CD4-positive, alpha-beta T cell treated with Interleukin-1 beta for 1 hour (primary cell): ENCODE measurements at regions not wholly inside any gene's neighbourhood (a gene's known extent, or its start where the extent isn't known, plus 50 kb on each side); places are given as distances from the start of the nearest gene placed in this dataset.

ENCODE experiments used
- DNase-seq, 2 donors: peaks; one replicate each; pipeline ENCODE4 v3.0.0-alpha.2; 2020 to 2022

DNA sequence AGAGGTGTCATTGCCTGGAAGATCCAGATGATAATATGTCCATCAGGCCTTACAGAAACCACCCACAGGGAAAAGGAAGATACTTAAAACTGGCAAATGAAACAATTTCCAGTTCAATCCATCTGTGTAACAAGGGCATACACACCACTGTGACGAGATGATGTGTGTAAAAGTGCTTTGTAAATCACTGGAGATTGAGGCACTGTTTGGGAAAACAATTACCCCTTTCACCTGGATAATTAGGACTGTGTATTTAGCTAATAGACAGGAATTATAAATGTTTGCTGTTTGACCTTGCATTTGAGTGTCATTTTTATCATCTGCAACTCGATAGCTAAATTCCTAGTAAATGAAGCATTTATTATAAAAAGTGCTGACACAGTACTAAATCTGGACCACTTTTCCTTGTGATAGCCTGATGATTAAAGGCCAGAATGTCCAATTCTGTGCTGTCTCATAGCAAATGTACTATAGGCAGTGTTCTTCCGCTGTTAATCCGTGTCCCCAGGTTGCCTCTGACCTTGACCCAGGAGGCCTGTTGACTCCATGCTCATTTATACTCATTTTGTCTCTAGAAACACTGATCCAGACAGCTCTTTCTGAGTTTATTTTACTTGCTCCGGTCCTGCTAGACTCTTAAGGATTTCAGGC is 105.8 kb downstream of the LACC1 start:
- DNase-seq, result no peak

DNA sequence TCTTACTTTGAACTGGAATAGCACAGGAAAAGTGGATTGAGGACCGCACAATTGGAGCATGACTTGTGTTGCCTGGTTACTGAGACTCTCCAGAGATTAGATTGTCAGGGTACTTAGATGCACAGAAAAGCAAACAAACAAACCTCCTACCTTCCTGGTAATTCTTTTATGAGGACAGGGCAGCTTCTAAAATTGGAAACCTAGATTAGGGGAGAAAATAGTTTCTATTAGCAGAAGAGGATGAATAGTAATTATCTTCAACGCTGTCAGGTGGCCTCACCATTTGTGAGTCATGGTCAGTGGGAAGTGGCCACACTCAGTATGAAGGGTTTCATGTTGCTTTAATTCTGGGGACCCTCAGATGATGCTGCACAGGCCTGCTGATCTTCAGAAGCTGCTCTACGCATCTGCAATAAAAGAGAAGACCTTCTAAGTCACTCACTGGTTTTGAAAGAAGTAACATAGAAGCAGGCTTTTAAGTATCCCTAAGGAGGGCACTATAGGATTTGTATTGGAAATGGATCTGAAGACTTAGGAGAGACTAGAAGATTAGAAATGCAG is 106.8 kb downstream of the LACC1 start:
- no peak for DNase-seq

DNA sequence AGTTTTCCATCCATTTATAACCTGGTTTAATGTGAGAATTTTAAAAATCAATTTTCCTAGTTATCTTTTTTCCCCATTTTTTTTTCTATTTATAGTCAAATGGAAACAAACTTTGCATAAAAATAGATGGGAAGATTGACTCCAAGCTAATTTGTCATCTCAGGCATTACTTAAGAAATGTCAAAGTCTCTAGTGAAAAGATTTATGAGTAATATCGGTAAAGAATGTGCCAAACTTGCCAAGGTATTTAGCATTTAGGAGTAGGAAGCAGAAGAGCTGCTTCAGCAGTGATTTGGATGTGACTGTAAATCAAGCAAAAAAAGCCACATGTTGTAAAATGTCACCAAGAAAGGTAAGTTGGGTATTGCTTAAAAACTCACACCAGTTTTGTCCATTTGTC is 108.6 kb downstream of the LACC1 start:
- no peak for DNase-seq

DNA sequence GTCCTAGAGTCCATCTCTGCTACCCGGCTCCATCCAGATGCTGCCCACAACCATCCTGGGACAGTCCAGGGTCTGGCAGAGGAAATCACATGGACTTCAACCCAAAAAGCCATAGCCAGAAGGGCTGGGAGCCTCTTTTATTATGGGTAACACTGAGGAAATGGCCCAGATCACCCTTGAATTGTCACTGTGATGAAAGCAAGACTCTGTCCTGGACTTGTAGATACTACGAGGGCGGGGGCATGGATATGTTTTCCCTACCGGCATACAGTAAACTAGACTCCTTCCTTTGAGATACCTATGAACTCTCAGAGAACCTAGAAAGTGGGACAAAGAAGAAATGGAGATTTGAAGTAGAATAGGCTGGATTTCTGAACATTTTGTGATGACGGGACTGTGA is 110.3 kb downstream of the LACC1 start:
- no peak for DNase-seq

DNA sequence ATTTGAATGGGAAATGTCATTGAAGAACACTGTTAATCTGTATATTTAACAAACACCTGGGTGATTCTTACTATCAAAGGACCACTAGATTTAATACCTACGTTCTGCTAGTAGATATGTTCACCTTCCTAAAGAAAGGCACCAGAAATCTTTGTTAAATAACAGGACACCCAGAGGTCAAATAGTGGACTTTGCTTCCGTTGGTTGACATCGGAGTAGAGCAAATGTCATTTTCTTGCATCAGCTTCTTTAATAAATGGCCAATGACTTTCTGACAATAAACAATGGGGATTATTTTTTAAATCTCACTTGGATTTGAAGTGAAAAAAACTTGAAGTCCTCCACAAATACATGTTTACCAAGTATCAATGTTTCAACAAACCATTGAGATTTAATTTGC is 111.1 kb downstream of the LACC1 start:
- DNase-seq, result no peak

DNA sequence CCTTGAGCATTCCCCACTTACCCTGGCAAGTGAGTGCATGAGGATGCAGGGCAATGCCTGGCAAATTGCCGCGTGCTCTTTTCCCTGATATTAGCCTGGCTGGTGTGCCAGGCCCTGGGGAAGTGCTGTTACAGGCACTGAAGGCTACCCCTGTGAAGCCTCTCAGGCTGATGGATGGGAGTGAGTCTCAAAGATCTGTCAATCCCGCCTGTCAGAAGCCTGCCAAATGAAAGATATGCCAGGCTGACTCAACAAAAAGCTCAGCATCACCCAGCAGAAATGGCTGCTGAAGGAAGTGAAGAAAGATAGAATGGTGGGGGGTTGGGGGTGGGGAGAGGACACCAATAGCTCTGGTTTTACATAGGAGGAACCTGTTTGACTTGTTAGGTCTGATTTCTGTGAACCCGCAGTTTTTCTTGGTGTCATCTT is 112.1 kb downstream of the LACC1 start:
- no peak for DNase-seq

DNA sequence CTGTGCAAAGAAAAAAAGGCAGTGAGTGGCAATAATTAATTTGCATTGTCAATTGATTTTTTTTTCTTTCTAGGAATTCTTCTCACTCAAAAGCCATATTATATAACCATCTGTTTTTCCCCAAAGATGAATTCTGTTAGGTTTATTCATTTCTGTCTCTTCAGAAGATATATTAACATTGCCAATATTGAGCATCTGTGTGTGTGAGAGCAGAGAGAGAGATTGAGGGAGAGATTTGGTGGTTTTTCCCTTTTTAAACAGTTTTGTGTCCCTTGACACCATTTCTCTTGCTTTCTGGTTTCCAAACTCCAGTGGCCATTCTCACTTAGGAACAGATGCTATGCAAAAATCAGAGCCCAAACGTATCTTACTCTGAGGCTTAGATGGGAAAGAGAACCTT is 112.5 kb downstream of the LACC1 start:
- DNase-seq, result no peak

DNA sequence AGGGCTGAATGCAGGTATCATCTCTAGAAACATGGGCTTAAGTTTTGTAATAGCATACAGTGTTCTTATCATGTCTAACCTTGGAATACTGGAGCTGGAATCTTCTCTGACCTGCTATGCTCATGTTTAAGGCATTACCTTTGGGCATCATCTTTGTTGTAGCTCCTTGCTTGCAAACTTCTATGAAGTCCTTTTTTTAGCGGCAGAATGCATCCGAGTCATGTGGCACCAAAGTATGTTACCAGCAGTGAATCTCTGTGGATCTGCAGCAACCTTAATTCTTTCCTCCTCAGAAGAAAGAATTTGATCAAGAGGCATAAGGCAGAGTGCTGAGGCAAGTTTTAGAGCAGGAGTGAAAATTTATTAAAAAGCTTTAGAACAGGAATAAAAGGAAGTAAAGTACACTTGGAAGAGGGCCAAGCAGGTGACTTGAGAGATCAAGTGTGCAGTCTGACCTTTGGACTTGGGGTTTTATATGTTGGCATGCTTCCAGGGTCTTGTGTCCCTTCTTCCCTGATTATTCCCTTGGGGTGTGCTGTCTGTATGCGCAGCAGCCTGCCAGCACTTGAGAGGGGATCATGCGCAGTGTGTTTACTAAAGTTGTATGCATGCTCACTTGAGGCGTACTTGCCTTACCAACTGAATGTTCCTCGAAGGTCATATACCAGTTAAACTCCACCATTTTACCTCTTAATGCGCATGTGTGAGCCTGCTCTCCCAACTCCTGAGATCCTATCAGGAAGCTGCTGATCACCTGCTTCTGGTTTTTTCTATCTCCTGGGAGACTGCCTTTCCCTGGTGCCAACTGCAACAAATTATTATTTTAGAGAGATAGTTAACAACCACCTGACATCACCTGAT is 115.5 kb downstream of the LACC1 start:
- no peak for DNase-seq

DNA sequence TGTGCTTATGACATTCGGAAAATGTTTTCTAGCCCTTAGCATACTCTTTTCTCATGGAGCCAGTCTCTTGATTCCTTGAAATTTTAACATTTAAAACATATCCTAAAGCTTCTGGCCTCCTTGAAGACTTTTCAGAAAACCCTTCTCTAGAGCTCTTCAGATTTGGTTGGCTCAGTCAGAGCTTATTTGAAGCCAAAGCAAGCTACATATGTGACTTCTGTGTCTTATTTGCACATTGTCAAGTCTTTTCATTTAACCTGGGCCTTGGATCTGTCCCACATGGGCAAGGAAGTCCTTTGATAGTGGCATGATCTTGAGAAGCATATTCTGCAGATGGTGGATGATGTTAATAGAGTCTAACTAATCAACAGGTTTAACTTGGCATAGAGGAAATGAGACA is 116.5 kb downstream of the LACC1 start:
- DNase-seq, result no peak

DNA sequence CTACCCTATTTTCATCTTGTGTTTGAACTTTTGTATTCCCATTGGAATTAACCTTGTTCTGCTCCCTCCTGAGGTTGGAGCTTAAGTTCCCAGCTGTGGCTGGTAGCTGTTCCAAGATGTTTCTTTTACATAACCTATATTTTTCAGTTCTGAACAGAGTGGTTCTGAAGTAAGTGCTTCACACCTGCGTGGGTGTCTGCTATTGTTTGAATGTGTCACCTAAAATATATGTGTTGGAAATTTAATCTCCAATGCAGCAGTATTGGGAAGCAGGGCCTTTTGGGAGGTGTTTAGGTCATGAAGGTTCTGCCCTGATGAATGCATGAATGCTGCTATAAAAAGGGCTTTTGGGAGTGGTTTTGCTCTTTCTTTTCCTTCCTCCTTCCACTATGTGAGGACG is 123.8 kb downstream of the LACC1 start:
- DNase-seq, result no peak

DNA sequence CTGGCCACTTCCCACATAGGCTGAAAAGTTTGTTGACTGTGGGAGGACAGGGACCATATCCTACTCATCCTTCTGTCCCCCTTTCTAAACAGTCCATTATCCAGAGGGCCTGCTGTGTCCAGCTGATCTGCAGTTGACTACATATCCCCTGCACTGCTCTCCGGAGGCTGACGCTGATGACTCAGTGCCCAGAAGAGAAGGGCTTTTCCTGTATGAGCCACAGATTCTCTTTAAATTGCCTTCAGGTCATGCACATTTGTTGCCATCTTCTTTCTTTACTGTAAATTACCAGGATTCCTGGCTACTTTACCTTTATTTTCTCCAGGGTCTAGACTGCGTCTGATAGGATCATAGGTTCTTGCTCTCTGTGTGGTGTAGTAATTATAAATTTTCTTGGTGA is 125.2 kb downstream of the LACC1 start:
- no peak for DNase-seq

DNA sequence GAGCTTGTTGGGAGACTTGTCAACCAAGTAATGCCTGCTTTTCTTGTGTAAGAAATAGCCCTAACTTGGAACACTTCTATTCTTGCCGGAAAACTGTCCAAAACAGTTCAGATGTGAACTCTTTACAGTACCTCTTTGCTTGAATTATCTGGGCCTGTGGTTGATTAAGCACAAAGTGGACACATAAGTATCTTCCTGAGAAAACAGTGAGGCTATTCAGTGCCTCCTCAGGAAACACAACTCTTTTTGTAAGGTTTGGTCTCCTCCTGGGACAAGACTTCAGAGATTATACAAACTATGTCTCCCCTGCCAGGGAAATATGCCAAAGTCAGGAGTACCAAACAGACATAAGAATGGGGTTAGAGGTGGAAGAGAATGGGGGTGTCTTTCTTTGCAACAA is 127.7 kb downstream of the LACC1 start:
- DNase-seq, result no peak

DNA sequence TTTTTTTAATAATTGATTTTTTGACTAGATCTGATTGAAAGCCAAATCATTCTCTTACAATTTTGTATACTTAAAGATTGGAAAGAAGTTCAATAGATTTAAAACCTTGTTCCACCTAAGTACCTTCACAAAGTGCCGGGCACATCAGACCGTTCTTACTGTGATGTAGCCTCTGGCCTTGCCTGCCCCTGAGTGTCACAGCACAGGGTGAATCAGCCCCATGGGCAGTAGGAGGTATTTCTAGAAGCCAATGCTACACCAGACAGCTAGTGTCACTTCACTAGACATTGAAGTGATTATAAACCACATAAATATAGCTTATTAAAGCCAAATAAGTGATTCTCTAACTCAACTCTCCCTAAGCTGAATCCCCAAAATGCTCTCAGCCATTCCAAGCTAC is 131.3 kb downstream of the LACC1 start:
- no peak for DNase-seq

DNA sequence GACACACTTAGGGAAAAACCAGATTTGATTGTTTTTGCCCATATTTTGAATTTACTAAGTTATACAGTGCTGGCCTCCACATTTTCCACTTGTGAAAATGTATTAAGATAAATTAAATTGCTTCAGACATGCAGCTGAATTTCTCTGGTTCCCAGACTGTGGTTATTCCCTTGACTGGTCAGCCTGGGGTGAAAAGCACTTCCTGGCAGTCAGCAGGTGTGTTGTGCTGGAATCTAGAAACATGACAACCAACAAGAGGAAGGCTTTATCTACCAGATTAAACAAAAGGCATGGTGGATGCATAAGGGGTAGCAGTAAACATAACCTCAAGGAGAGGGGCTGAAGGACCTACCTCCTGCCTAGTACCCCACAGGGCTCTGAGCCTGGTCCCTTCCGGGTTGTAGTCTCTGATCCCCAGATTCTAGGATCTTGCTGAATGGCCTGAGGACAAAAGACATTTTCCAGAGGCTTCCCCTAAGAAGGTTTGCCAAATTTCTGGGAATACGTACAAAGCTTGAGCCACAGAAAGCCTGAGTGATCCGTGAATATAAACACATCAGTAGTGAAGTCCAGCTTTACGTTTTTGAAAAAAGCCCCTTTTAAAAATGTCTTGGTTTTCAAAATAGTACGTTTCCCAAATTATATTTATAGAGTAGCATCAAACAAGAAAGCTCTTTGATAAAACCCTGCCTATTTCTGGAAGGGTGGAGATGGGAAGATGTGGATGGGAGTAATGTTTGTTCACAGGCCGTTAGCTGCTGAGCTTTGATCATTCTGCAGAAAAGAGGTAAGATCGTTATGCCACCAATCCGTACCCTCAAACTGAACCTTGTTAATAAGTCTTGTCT is 133.4 kb downstream of the LACC1 start:
- DNase-seq, result no peak

DNA sequence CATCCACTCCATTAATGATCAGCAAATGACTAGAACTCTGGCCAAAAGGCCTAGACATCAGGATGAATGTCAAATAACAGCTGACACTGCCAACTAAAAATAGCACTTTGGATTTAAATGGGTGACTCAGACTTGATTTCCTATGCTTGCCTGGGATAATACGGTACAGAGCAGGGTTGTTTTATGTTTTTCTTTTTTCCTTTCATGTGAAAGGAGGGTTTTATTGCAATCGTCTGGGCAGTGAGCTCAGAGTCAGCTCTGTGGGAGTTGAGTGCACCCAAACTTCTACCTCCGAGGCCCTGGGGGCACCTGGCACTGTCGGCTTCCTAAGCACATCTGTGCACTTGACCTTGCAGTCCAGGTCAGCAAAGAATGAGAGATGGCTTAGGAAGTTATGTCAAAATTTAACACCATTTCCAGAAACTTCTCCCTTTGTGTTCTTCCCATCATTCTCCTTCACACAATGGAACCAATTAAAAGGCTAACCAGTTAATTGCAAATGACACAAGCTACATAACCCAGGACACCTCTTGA is 134.1 kb downstream of the LACC1 start:
- DNase-seq, result no peak

DNA sequence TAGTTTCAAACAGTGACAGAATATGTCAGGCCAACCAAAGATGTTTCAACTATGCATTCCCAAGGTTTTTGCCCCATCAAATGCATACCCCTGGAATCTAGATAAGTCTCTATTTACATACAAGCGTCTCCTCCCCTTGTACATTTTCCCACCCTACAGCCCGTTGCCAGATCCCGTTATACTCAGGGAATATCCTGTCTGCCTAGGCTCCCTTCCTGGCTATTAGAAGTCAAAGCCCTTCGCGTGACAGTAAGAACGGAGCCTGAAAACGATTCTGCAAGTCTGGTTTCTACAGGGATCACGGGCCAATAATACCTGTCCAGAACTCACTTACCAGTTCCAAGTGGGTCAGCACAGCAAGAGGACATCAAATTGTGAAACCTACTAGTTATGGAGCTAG is 134.8 kb downstream of the LACC1 start:
- DNase-seq, result no peak

DNA sequence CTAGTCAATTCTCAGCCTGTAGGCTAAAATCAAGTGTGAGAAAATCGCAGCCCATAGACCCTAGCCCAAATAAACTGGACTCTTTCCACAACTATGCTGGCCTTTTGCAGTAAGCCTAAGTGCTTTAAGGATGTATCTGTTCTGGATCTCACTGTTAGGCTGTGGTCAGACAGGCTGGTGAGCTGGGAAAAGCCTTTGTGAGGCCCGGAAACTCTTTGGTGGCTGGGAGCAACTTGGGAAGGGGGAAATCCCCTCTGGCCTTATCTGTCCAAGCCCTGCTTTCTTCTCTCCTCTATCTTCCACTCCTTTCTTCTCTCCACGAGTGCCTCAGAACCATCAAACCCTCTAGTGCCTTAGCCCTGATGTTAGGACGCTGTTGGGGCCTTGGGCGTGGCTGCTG is 135.4 kb downstream of the LACC1 start:
- DNase-seq, result no peak

DNA sequence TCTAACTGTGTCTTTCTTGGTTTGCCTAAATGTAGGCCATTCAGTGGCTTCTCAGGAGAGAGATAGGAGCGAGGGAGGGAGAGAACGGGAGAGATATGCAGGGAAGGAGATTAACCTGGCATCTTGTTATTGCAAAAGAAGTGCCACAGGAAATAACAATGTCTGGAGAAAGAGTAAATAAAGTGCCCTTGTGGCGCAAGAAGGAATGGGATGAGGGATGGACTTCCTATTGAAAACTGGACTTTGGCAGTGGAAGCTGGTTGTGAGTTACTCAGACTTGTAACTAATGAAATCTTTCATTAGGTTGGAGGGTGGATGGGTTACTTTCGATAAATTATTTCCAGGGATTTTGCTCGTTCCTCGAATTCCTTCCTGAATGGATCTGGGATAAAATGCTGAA is 136.1 kb downstream of the LACC1 start:
- DNase-seq, result no peak

DNA sequence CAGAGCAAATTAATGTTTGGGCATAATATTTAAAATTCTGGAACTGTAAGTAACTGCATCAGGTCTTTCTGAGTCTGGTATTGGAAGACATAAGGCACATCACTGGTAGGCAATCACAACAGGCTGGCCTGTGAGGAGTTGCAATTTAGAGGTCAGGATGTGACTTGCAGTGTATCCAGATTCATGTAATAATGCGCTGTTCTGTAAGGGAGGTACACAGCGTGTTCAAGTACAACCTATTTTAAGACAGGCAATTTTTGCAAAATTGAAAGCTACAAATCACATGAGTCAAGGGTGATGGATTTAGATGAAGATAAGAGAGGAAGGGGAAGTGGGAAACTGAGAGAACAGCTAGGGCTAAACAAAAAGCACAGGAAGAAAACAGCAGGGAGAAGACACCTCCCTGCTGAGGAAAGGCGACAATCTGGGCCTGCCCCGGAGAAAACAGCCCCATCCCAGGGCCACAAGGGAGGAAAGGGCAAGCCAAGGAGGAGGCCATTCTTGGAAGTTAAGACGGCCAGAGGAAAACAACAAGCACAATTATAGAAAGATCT is 138.1 kb downstream of the LACC1 start:
- no peak for DNase-seq

DNA sequence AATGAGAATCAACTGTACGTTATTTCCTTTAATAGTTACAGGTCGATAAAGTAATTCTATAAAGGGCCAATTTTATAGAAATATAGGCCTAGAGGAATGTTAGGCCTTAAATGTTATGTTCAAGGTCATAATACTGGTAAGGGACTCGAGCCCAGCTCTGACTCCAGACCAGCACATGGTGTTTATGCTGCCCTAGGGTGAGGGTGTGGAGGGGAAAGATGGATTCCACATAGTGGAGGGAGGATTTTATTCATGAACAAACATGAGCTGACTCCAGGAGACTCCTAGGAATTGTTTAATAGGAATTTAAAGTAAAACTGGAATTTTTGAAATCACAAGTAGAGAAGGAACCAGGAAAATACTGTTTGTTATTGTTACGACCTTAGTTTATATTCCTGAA is 139.9 kb downstream of the LACC1 start:
- DNase-seq, result no peak

DNA sequence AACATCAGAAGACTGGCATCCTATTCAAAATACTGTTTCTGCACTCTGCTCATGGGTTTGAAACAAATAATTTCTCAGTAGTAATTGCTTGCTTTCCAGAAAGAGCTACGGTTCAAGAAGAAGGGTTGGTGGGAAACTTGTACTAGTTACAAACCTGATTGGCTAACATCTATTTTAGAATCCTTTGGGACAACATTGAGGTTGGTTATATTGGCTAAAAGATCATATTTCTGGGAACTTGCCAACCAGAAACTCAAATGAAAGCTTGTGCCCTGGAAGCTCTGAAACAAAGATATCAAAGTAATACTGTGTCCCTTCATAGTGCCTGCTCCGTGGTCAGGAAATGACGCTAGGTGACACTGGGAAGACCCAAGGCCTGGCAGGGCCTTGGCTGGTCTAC is 141.7 kb downstream of the LACC1 start:
- no peak for DNase-seq

DNA sequence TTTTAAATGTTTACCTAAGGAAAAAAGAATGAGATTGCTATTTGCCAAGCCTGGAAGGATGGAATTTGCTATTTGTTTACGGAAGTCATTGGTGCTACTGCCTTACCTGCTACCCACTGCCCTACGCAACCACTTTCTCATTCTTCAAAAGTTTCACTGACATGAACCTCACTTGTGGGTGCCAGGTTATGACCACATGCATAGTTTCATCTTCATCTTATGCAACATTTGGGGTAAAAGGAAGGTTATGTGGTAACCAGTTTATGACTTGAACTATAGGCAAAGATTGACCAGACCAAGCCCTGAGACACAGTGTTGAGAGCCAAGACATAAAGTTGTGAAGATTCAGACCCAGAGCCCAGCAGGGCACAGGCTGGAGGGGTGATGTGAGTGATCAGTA is 142.5 kb downstream of the LACC1 start:
- DNase-seq, result no peak
